ENCODE measurements at regions not wholly inside any gene's neighbourhood (a gene's known extent, or its start where the extent isn't known, plus 50 kb on each side); places are given as distances from the start of the nearest gene placed in this dataset.

- DNase-seq: no peak
These were observed 126.0 kb upstream of the TMEM161B start for GRCh38 chr5:88394536-88395175.

GRCh38 chr5:88393716-88394535 lies 125.3 kb upstream of the TMEM161B start:
- DNase-seq: no peak

GRCh38 chr5:88393042-88393441 lies 124.4 kb upstream of the TMEM161B start:
- no peak for DNase-seq

- no peak for DNase-seq
These were observed 123.3 kb upstream of the TMEM161B start for GRCh38 chr5:88391991-88392390.

- DNase-seq: no peak
These were observed 122.5 kb upstream of the TMEM161B start for GRCh38 chr5:88391116-88391515.

GRCh38 chr5:88390481-88390880 lies 121.8 kb upstream of the TMEM161B start:
- no peak for DNase-seq

GRCh38 chr5:88390096-88390441 lies 121.4 kb upstream of the TMEM161B start:
- DNase-seq: no peak

GRCh38 chr5:88389338-88390095 lies 120.9 kb upstream of the TMEM161B start:
- DNase-seq: no peak

GRCh38 chr5:88388476-88389337 lies 120.1 kb upstream of the TMEM161B start:
- DNase-seq: no peak

- DNase-seq: no peak
These were observed 116.2 kb upstream of the TMEM161B start for GRCh38 chr5:88384886-88385285.

GRCh38 chr5:88380332-88380731 lies 111.7 kb upstream of the TMEM161B start:
- no peak for DNase-seq

GRCh38 chr5:88377705-88378656 lies 109.3 kb upstream of the TMEM161B start:
- DNase-seq: peak in 1 of 2 experiments; percentile 12

- DNase-seq: peak in 1 of 2 experiments; percentile 15
These were observed 108.6 kb upstream of the TMEM161B start for GRCh38 chr5:88377240-88377639.

- DNase-seq: no peak
These were observed 108.1 kb upstream of the TMEM161B start for GRCh38 chr5:88376728-88377127.

GRCh38 chr5:88374391-88374790 lies 105.7 kb upstream of the TMEM161B start:
- no peak for DNase-seq

GRCh38 chr5:88370824-88371223 lies 102.2 kb upstream of the TMEM161B start:
- no peak for DNase-seq

- DNase-seq: no peak
These were observed 99.6 kb upstream of the TMEM161B start for GRCh38 chr5:88368201-88368600.

- no peak for DNase-seq
These were observed 96.3 kb upstream of the TMEM161B start for GRCh38 chr5:88364991-88365390.

- DNase-seq: no peak
These were observed 86.9 kb upstream of the TMEM161B start for GRCh38 chr5:88355490-88356050.

GRCh38 chr5:88325868-88326267 lies 57.2 kb upstream of the TMEM161B start:
- DNase-seq: no peak

GRCh38 chr5:88322785-88323184 lies 54.1 kb upstream of the TMEM161B start:
- DNase-seq: no peak
